K562 (cell line): ENCODE measurements at regions not wholly inside any gene's neighbourhood (a gene's known extent, or its start where the extent isn't known, plus 50 kb on each side); places are given as distances from the start of the nearest gene placed in this dataset.

Experiments
- ATAC-seq: fragments of 200-7000 bp; cut with Tn5 transposase; 3 replicates; pipeline ENCODE4 v1.9.1; 2020; ENCODE audit warnings: moderate library complexity
- BruUV-seq: library from RNA; stranded (reverse); fragments of 400-500 nt; replicated peaks from 2 replicates; lab custom pipeline; 2021; lab: Mats Ljungman, UMichigan
- CTCF ChIA-PET: fragments of 300-600 bp; formaldehyde crosslinking; extraction: SDS; loops from one replicate; lab custom pipeline; 2021; ENCODE audit warnings: low intra/inter-chr PET ratio; lab: Yijun Ruan, JAX
- POLR2A ChIA-PET: fragments of 300-600, 350-650 bp; sonication (Branson Sonifier 250); formaldehyde crosslinking; extraction: SDS; loops from one replicate; lab custom pipeline; 2021; ENCODE audit warnings: antibody characterized with exemption, inconsistent platforms; lab: Yijun Ruan, JAX
- DNase-seq, 4 experiments: peaks; one replicate each; pipeline versions ENCODE4 v3.0.0 to v3.0.0-alpha.2; 2011 to 2018; ENCODE audit warnings: low spot score in 3 of 4, mixed read lengths in 3 of 4; ENCODE audit errors: extremely low read depth in 1 of 4
- FAIRE-seq: peaks from 2 replicates; lab custom pipeline; 2011; peaks lifted over from hg19 to GRCh38; lab: Jason Lieb, UNC
- H2AFZ ChIP-seq: 2 replicates; pipeline ENCODE4 v1.6.0; 2011; ENCODE audit warnings: low read depth, low read length, control low read depth, inconsistent platforms
- H3K27ac ChIP-seq: fragments of 200-600 bp; 3 replicates; pipeline ENCODE4 v1.8.0; 2011; ENCODE audit warnings: low read depth, mild to moderate bottlenecking, control low read depth, inconsistent platforms, low read length, moderate library complexity, mixed read lengths; ENCODE audit errors: extremely low read depth
- H3K27me3 ChIP-seq, 2 experiments: fragments of 300-600 bp in 1 of 2; 2 replicates in 1 of 2; 3 replicates in 1 of 2; pipeline versions ENCODE4 v1.6.0 to v1.8.0; 2011; ENCODE audit warnings: inconsistent platforms in 2 of 2, low read length in 2 of 2, mild to moderate bottlenecking in 1 of 2, mixed read lengths in 1 of 2, moderate library complexity in 1 of 2; ENCODE audit not compliant: control insufficient read depth in 2 of 2, insufficient read depth in 2 of 2
- H3K36me3 ChIP-seq: fragments of 300-600 bp; 3 replicates; pipeline ENCODE4 v1.8.0; 2011; ENCODE audit warnings: mild to moderate bottlenecking, low read length, inconsistent platforms; ENCODE audit not compliant: control insufficient read depth, insufficient read depth
- H3K4me1 ChIP-seq, 2 experiments: fragments of 200-600 bp in 1 of 2; replicated peaks in 1 of 2; 2 replicates in 1 of 2; 3 replicates in 1 of 2; pipeline versions ENCODE4 v1.5.1 to v1.8.0; 2011; ENCODE audit warnings: inconsistent platforms in 2 of 2, low read length in 2 of 2, mild to moderate bottlenecking in 1 of 2, mixed read lengths in 1 of 2, moderate library complexity in 1 of 2; ENCODE audit not compliant: control insufficient read depth in 2 of 2, insufficient read depth in 2 of 2
- H3K4me2 ChIP-seq: 2 replicates; pipeline ENCODE4 v1.6.1; 2011; ENCODE audit warnings: low read length, control low read depth, inconsistent platforms, mixed read lengths; ENCODE audit not compliant: insufficient read depth
- H3K4me3 ChIP-seq: fragments of 200-600 bp; sonication (generic), shearing (Covaris generic); 2 replicates; pipeline ENCODE4 v1.5.1; 2016; ENCODE audit warnings: control low read depth, inconsistent platforms
- H3K79me2 ChIP-seq: fragments of 200-600 bp; 3 replicates; pipeline ENCODE4 v1.8.0; 2011; ENCODE audit warnings: low read length, inconsistent platforms; ENCODE audit not compliant: control insufficient read depth, insufficient read depth
- H3K9ac ChIP-seq, 2 experiments: 2 replicates each; pipeline versions ENCODE4 v1.6.0 to v1.6.1; 2011; ENCODE audit warnings: low read depth in 2 of 2, low read length in 2 of 2, control low read depth in 1 of 2, inconsistent platforms in 1 of 2, mild to moderate bottlenecking in 1 of 2, mixed read lengths in 1 of 2; ENCODE audit not compliant: insufficient read depth in 1 of 2
- H3K9me1 ChIP-seq: one replicate; pipeline ENCODE4 v1.6.0; 2011; ENCODE audit warnings: inconsistent platforms, mild to moderate bottlenecking, low read length, moderate library complexity; ENCODE audit not compliant: control insufficient read depth, insufficient read depth
- H3K9me3 ChIP-seq: replicated peaks from 2 replicates; pipeline ENCODE4 v1.5.1; 2011; ENCODE audit warnings: low read depth, low read length, inconsistent platforms; ENCODE audit not compliant: control insufficient read depth, insufficient read depth
- H4K20me1 ChIP-seq: replicated peaks from 2 replicates; pipeline ENCODE4 v1.6.1; 2011; ENCODE audit warnings: low read length, inconsistent platforms, mixed read lengths; ENCODE audit not compliant: control insufficient read depth, insufficient read depth
- C11orf30 ChIP-seq: fragments of 450-650 bp; IDR thresholded peaks from 2 replicates; pipeline ENCODE4 v1.6.1; 2016; ENCODE audit warnings: low read depth, mild to moderate bottlenecking
- CAMTA2 ChIP-seq: fragments of 250-450 bp; sonication (Bioruptor Pico); conservative IDR thresholded peaks from 2 replicates; pipeline ENCODE4 v1.5.1; 2022
- CCNT2 ChIP-seq: IDR thresholded peaks from 2 replicates; pipeline ENCODE4 v1.6.1; 2011; ENCODE audit warnings: borderline replicate concordance, low read depth, mild to moderate bottlenecking, moderate library complexity, mixed read lengths, low read length; ENCODE audit not compliant: insufficient read length; ENCODE audit errors: extremely low read depth
- GATAD2B ChIP-seq: fragments of 450-650 bp; IDR thresholded peaks from 2 replicates; pipeline ENCODE4 v1.6.1; 2017; ENCODE audit warnings: mild to moderate bottlenecking, borderline replicate concordance
- HMG20B ChIP-seq: fragments of 250-450 bp; sonication (Bioruptor Pico); IDR thresholded peaks from 2 replicates; pipeline ENCODE4 v1.5.0; 2021; ENCODE audit warnings: mild to moderate bottlenecking
- MAFG ChIP-seq: fragments of 450-650 bp; conservative IDR thresholded peaks from 2 replicates; pipeline ENCODE4 v1.6.1; 2016; ENCODE audit warnings: missing genetic modification characterization, missing compliant biosample characterization
- MEIS2 ChIP-seq: fragments of 450-650 bp; IDR thresholded peaks from 2 replicates; pipeline ENCODE4 v1.6.1; 2014; ENCODE audit warnings: mild to moderate bottlenecking; ENCODE audit not compliant: partially characterized antibody
- NRF1 ChIP-seq, 2 experiments: fragments of 450-650 bp; IDR thresholded peaks in 1 of 2; conservative IDR thresholded peaks in 1 of 2; 2 replicates each; pipeline ENCODE4 v1.6.1; 2014; ENCODE audit warnings: mild to moderate bottlenecking in 2 of 2
- TARDBP ChIP-seq: fragments of 450-650 bp; IDR thresholded peaks from 2 replicates; pipeline ENCODE4 v1.6.1; 2016
- ZNF316 ChIP-seq: fragments of 450-650 bp; IDR thresholded peaks from 2 replicates; pipeline ENCODE4 v1.6.1; 2016
- WGBS: fragments of 100-300 bp; shearing (Covaris generic); methylation state at CpG from one replicate; pipeline ENCODE4 v1.1.6; 2016; ENCODE audit warnings: low coverage, mixed read lengths; ENCODE audit not compliant: insufficient coverage; ENCODE audit errors: missing lambda C conversion rate; 5-methylcytosine and 5-hydroxymethylcytosine counted together
- in situ Hi-C: fragments of 300-500 bp; cut with MboI; formaldehyde crosslinking; loops from 4 replicates; pipeline ENCODE4 v1.15.0; 2018; ENCODE audit warnings: inconsistent platforms, mixed read lengths
- intact Hi-C: fragments of 100-400 bp; cut with micrococcal nuclease; formaldehyde crosslinking; loops from 2 replicates; pipeline ENCODE4 v1.14.2; 2022
- TF ChIP-seq, protein P1 (sequence below): IDR thresholded peaks from 2 replicates; pipeline ENCODE4 v1.6.1; 2011; ENCODE audit not compliant: insufficient read length; ENCODE audit errors: extremely low read depth
- TF ChIP-seq, protein P2 (sequence below): fragments of 450-650 bp; IDR thresholded peaks from one replicate; pipeline ENCODE4 v1.6.1; 2018; ENCODE audit warnings: mild to moderate bottlenecking, moderate library complexity; ENCODE audit not compliant: partially characterized antibody
- TF ChIP-seq, protein P3 (sequence below): fragments of 450-650 bp; IDR thresholded peaks from 2 replicates; pipeline ENCODE4 v1.6.1; 2017; ENCODE audit warnings: antibody characterized with exemption

DNA sequence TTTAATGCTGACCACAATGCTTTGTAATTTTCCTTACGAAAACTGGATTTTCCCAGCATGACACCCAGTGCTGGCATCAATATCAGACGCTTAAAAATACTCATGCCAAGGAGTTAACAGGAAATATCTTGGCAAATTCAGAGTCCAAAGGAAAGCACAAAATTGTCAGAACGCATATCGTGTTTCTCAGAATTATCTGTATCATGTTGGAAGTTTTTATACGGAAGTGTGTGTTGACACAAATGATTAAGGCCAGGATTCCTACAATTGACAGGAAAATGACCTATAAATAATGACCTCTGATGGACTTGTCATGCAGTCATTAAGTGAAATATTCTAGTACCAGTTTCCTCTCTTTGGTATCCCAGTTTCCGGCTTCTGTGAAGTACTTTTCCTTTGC is 132.1 kb upstream of the TLL1 start:
- peaks cover 14% of the 10 kb centered on the region; the same call in 2 of the 3 replicates for H3K79me2 ChIP-seq
- H3K9me1 ChIP-seq: no peaks in the 10 kb centered on the region
- no peak overlapping the region for H3K4me2 ChIP-seq
- DNase-seq (no peak), FAIRE-seq (no peak), ATAC-seq (no peak)
- no peaks in the 10 kb centered on the region for H3K9me3 ChIP-seq
- TF ChIP-seq MEIS2: peak; percentile 40
- TF ChIP-seq, protein P1, sequence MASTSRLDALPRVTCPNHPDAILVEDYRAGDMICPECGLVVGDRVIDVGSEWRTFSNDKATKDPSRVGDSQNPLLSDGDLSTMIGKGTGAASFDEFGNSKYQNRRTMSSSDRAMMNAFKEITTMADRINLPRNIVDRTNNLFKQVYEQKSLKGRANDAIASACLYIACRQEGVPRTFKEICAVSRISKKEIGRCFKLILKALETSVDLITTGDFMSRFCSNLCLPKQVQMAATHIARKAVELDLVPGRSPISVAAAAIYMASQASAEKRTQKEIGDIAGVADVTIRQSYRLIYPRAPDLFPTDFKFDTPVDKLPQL: no peak
- no peak overlapping the region for H3K9ac ChIP-seq
- CTCF ChIA-PET: no interaction called here
- H3K4me3 ChIP-seq: no peak overlapping the region
- in situ Hi-C loops: no loop called here
- no peaks in the 10 kb centered on the region for H3K27me3 ChIP-seq
- H3K27ac ChIP-seq: no peak overlapping the region
- no peaks in the 10 kb centered on the region for H4K20me1 ChIP-seq
- no TSS peak for BruUV-seq
- H2AFZ ChIP-seq: no peak overlapping the region
- no peaks in the 10 kb centered on the region; the same call in 2 of the 3 replicates for H3K36me3 ChIP-seq
- WGBS: 10% methylated on average over 6 of the region's 6 CpGs
- POLR2A ChIA-PET: no interaction called here
- no peaks in the 10 kb centered on the region for H3K4me1 ChIP-seq
- intact Hi-C loops: no loop called here

DNA sequence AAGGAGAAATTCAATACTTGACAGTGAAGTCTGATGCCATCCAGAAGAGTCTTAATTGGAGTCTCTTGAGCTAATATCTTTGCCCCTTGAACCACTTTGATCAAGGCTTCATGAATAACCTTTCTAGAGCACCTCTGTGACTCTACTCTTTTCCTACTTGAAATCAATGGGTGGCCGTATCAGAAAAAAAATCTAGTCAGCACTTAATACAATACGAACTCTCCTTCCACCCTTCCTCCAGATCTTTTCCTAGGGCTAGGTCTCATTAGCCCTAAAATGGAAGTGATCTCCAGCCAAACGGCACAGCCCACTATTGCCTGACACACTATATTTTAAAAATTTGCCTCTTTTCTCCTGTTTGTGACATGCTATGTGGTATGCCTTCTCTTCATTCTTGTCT is 129.6 kb upstream of the TLL1 start:
- intact Hi-C loops (no loop called here), in situ Hi-C loops (no loop called here)
- Histone ChIP-seq H3K9me3 (no peaks in the 10 kb centered on the region), H3K27me3 (no peaks in the 10 kb centered on the region), H3K27ac (peak overlapping the region; percentile 67), H3K79me2 (peaks cover 14% of the 10 kb centered on the region; the same call in 2 of the 3 replicates), H3K9ac (no peak overlapping the region), H3K9me1 (no peaks in the 10 kb centered on the region), H3K4me2 (peak overlapping the region; percentile 4), H4K20me1 (no peaks in the 10 kb centered on the region), H3K4me3 (no peak overlapping the region), H3K4me1 (no peaks in the 10 kb centered on the region), H2AFZ (peak overlapping the region; percentile 87), H3K36me3 (no peaks in the 10 kb centered on the region; the same call in 2 of the 3 replicates)
- CTCF ChIA-PET: no interaction called here
- BruUV-seq: no TSS peak
- POLR2A ChIA-PET: interaction anchor here (0.5 kb wide), 1 partner anchor 10 kb away, joined by 4 read pairs; no protein-coding TSS in a partner anchor
- FAIRE-seq (no peak), ATAC-seq (peak; percentile 35), DNase-seq (no peak)
- WGBS: 8% methylated on average over 2 of the region's 3 CpGs
- TF ChIP-seq GATAD2B: no peak
- no peak for TF ChIP-seq CAMTA2 (CRISPR knock-in tag)
- TF ChIP-seq, protein P2, sequence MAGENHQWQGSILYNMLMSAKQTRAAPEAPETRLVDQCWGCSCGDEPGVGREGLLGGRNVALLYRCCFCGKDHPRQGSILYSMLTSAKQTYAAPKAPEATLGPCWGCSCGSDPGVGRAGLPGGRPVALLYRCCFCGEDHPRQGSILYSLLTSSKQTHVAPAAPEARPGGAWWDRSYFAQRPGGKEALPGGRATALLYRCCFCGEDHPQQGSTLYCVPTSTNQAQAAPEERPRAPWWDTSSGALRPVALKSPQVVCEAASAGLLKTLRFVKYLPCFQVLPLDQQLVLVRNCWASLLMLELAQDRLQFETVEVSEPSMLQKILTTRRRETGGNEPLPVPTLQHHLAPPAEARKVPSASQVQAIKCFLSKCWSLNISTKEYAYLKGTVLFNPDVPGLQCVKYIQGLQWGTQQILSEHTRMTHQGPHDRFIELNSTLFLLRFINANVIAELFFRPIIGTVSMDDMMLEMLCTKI: no peak
- TF ChIP-seq ZNF316: peak; percentile 80
- no peak for TF ChIP-seq CCNT2
- no peak for TF ChIP-seq TARDBP
- no peak for TF ChIP-seq MEIS2
- TF ChIP-seq, protein P3, sequence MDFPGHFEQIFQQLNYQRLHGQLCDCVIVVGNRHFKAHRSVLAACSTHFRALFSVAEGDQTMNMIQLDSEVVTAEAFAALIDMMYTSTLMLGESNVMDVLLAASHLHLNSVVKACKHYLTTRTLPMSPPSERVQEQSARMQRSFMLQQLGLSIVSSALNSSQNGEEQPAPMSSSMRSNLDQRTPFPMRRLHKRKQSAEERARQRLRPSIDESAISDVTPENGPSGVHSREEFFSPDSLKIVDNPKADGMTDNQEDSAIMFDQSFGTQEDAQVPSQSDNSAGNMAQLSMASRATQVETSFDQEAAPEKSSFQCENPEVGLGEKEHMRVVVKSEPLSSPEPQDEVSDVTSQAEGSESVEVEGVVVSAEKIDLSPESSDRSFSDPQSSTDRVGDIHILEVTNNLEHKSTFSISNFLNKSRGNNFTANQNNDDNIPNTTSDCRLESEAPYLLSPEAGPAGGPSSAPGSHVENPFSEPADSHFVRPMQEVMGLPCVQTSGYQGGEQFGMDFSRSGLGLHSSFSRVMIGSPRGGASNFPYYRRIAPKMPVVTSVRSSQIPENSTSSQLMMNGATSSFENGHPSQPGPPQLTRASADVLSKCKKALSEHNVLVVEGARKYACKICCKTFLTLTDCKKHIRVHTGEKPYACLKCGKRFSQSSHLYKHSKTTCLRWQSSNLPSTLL: no peak
- TF ChIP-seq HMG20B (CRISPR knock-in tag): no peak
- peak; percentile 56 for TF ChIP-seq MAFG (tag)
- 0 out of 4 replicates have a peak, but pooled peaks of 1 of the 2 experiments have one; percentile 5 for TF ChIP-seq NRF1 (conservative IDR thresholded peaks at IDR 0.05 in 1 of 2, IDR thresholded peaks at IDR 0.05 in 1 of 2)
- peak; percentile 53; the same call in 1 of the 2 replicates for TF ChIP-seq C11orf30
